Upper lobe of left lung (tissue), 4 donors: ENCODE measurements at regions not wholly inside any gene's neighbourhood (a gene's known extent, or its start where the extent isn't known, plus 50 kb on each side); places are given as distances from the start of the nearest gene placed in this dataset.

ENCODE experiments used
- EP300 ChIP-seq, 4 donors: sonication (generic); formaldehyde crosslinking; IDR thresholded peaks; one replicate each; pipeline ENCODE4 v1.5.1; 2017; ENCODE audit warnings: antibody characterized with exemption in 4 of 4, control low read depth in 2 of 4
- POLR2AphosphoS5 ChIP-seq, 2 donors: sonication (generic); formaldehyde crosslinking; IDR thresholded peaks; one replicate each; pipeline ENCODE4 v1.5.1; 2017; ENCODE audit warnings: antibody characterized with exemption in 2 of 2
- TF ChIP-seq, protein P1 (sequence below), 6 experiments: fragments of 450-650 bp in 4 of 6; fragments of 200-600 bp in 2 of 6; sonication (generic) in 2 of 6; IDR thresholded peaks; one replicate each; pipeline ENCODE4 v1.5.1; 2016 to 2019; ENCODE audit warnings: antibody characterized with exemption in 6 of 6

- no peak for TF ChIP-seq EP300 (IDR thresholded peaks at IDR 0.05)
- TF ChIP-seq, protein P1, sequence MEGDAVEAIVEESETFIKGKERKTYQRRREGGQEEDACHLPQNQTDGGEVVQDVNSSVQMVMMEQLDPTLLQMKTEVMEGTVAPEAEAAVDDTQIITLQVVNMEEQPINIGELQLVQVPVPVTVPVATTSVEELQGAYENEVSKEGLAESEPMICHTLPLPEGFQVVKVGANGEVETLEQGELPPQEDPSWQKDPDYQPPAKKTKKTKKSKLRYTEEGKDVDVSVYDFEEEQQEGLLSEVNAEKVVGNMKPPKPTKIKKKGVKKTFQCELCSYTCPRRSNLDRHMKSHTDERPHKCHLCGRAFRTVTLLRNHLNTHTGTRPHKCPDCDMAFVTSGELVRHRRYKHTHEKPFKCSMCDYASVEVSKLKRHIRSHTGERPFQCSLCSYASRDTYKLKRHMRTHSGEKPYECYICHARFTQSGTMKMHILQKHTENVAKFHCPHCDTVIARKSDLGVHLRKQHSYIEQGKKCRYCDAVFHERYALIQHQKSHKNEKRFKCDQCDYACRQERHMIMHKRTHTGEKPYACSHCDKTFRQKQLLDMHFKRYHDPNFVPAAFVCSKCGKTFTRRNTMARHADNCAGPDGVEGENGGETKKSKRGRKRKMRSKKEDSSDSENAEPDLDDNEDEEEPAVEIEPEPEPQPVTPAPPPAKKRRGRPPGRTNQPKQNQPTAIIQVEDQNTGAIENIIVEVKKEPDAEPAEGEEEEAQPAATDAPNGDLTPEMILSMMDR (IDR thresholded peaks at IDR 0.05), result no peak
- TF ChIP-seq POLR2AphosphoS5 (IDR thresholded peaks at IDR 0.05), result no peak
These were observed 88.7 kb upstream of the CHST15 start for GRCh38 chr10:124182088-124182541.
